Gastrocnemius medialis (tissue), 4 donors: ENCODE measurements at regions not wholly inside any gene's neighbourhood (a gene's known extent, or its start where the extent isn't known, plus 50 kb on each side); places are given as distances from the start of the nearest gene placed in this dataset.

Experiments
- ATAC-seq, 2 donors: fragments of 150-250 bp; one replicate each; pipeline ENCODE4 v1.9.1; 2016
- DNase-seq, 2 donors: peaks; one replicate each; pipeline ENCODE4 v3.0.0-alpha.2; 2019
- H3K27ac ChIP-seq, 4 donors: fragments of 200-600 bp; sonication (generic); 1 replicate in 1 of 4; 2 replicates in 3 of 4; pipeline ENCODE4 v1.5.1; 2016 to 2018; ENCODE audit warnings: mild to moderate bottlenecking in 2 of 4, moderate library complexity in 1 of 4
- H3K27me3 ChIP-seq, 3 donors: fragments of 200-600 bp; sonication (generic) in 2 of 3; 1 replicate in 1 of 3; 2 replicates in 2 of 3; pipeline versions ENCODE4 v1.5.1 to v1.6.0; 2016 to 2019; ENCODE audit warnings: mild to moderate bottlenecking in 1 of 3, moderate library complexity in 1 of 3
- H3K36me3 ChIP-seq, 2 donors: fragments of 200-600 bp; sonication (generic) in 1 of 2; one replicate each; pipeline ENCODE4 v1.5.1; 2017 to 2018
- H3K4me1 ChIP-seq, 2 donors: fragments of 200-600 bp; sonication (generic) in 1 of 2; one replicate each; pipeline ENCODE4 v1.5.1; 2016 to 2017; ENCODE audit warnings: mild to moderate bottlenecking in 2 of 2
- H3K4me3 ChIP-seq, 4 donors: fragments of 200-600 bp; sonication (generic) in 3 of 4; 1 replicate in 1 of 4; 2 replicates in 3 of 4; pipeline ENCODE4 v1.5.1; 2016 to 2019; ENCODE audit warnings: mild to moderate bottlenecking in 2 of 4
- H3K9me3 ChIP-seq, 3 donors: fragments of 200-600 bp; sonication (generic) in 2 of 3; 1 replicate in 1 of 3; 2 replicates in 2 of 3; pipeline ENCODE4 v1.5.1; 2016 to 2019
- POLR2A ChIP-seq, 2 donors: fragments of 450-650 bp; IDR thresholded peaks; one replicate each; pipeline ENCODE4 v1.6.1; 2017; ENCODE audit warnings: antibody characterized with exemption in 2 of 2, mild to moderate bottlenecking in 2 of 2, moderate library complexity in 2 of 2
- in situ Hi-C, 4 donors: fragments of 200-750 bp; cut with MboI; loops; one replicate each; pipeline versions ENCODE4 v1.15.0 to v1.8.0; 2017; ENCODE audit warnings: low sequenced_read_pairs in 4 of 4
- intact Hi-C: fragments of 100-400 bp; cut with DNase I; formaldehyde crosslinking; loops from one replicate; pipeline ENCODE4 v1.15.1; 2023; ENCODE audit warnings: low total_unique reads
- TF ChIP-seq, protein P1 (sequence below), 5 experiments: fragments of 450-650 bp in 3 of 5; fragments of 200-600 bp in 2 of 5; sonication (generic) in 2 of 5; IDR thresholded peaks in 4 of 5; conservative IDR thresholded peaks in 1 of 5; 1 replicate in 4 of 5; 2 replicates in 1 of 5; pipeline ENCODE4 v1.5.1; 2016 to 2019; ENCODE audit warnings: antibody characterized with exemption in 5 of 5, mild to moderate bottlenecking in 3 of 5, moderate library complexity in 3 of 5

DNA sequence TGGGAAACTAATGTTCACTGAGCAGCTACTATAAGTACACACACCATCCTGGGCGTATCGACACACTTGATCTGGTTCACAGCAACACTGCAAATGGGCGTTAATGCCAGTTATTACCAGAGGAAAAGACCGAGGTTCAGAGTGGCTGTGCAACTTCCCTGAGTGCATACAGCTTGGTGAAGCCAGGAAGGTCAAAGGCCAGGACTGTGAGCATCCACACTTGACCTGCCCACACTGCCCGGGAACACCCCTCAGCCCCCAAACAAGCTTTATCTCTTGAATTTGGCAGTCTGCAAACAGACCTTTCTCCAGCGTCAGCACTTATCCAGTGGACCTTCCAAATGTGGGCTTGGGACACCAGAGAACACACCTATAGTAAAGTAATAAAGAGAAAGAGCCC, 312.6 kb downstream of the BCL11B start:
- TF ChIP-seq, protein P1, sequence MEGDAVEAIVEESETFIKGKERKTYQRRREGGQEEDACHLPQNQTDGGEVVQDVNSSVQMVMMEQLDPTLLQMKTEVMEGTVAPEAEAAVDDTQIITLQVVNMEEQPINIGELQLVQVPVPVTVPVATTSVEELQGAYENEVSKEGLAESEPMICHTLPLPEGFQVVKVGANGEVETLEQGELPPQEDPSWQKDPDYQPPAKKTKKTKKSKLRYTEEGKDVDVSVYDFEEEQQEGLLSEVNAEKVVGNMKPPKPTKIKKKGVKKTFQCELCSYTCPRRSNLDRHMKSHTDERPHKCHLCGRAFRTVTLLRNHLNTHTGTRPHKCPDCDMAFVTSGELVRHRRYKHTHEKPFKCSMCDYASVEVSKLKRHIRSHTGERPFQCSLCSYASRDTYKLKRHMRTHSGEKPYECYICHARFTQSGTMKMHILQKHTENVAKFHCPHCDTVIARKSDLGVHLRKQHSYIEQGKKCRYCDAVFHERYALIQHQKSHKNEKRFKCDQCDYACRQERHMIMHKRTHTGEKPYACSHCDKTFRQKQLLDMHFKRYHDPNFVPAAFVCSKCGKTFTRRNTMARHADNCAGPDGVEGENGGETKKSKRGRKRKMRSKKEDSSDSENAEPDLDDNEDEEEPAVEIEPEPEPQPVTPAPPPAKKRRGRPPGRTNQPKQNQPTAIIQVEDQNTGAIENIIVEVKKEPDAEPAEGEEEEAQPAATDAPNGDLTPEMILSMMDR (IDR thresholded peaks at IDR 0.05 in 4 of 5, conservative IDR thresholded peaks at IDR 0.05 in 1 of 5) = no peak
- no peak for TF ChIP-seq POLR2A (IDR thresholded peaks at IDR 0.05)
- Histone ChIP-seq H3K27ac (no peak overlapping the region), H3K4me3 (no peak overlapping the region), H3K36me3 (no peaks in the 10 kb centered on the region), H3K27me3 (no peaks in the 10 kb centered on the region), H3K9me3 (no peaks in the 10 kb centered on the region), H3K4me1 (no peaks in the 10 kb centered on the region)
- DNase-seq (no peak), ATAC-seq (no peak)
- intact Hi-C loops = no loop called here
- in situ Hi-C loops = no loop called here

DNA sequence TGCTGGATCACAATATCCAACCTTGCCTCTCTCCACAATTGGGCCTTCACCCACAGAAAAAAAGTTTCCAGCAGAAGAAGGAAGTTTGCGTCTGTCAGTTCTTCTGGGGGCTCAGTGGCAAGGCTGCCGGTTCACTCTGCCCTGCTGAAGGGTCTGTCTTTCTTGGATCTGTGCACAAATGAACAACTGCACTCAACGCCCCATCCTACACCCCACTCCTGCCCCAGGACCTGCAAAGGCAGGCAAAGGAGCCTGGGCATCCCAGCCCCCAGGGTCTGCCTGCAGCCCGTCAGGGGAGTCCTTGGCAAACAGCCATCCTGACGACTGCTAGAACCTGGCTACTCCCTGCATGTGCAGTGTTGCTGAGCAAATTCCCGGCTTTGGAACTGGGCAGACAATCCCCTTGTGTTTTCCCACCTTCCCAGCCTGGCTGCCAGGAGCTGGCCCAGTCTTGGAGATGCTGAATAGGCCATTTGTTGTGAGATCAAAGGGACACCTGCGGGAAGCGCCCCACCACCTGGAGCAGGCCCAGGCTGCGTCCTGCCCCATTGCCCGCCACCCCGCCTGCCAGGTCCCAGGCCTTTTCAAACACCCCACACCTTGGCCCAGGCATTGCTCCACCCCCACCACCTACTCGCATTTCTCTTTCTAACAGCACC, 311.9 kb downstream of the BCL11B start:
- ATAC-seq = no peak
- in situ Hi-C loops = no loop called here

DNA sequence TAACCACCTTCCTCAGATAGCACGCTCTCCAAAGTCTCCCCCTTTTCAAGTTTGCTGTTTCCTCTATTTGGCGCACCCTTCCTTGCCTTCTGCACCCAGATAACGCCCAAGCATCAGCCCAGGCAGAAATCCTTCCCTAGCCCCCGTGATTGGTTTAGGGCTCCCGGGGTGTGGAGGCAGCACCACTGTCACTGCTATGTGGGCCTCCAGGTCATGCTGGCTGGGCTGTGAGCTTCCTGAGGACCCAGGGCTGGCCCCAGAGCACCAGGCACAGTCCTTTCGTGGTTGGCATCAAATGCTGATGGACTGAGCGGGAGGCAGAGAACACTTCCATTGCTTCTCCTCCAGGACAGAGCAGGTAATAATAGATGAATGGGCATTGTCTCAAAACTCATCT, 311.4 kb downstream of the BCL11B start:
- no peaks in the 10 kb centered on the region for H3K36me3 ChIP-seq
- H3K9me3 ChIP-seq = no peaks in the 10 kb centered on the region
- in situ Hi-C loops = no loop called here
- intact Hi-C loops = no loop called here
- no peaks in the 10 kb centered on the region for H3K4me1 ChIP-seq
- ATAC-seq (no peak), DNase-seq (no peak)
- TF ChIP-seq, protein P1 (IDR thresholded peaks at IDR 0.05 in 4 of 5, conservative IDR thresholded peaks at IDR 0.05 in 1 of 5) = no peak
- TF ChIP-seq POLR2A (IDR thresholded peaks at IDR 0.05) = no peak
- H3K27ac ChIP-seq = no peak overlapping the region
- no peaks in the 10 kb centered on the region for H3K27me3 ChIP-seq
- H3K4me3 ChIP-seq = no peak overlapping the region

More for the DNA sequence above, 311.9 kb downstream of the BCL11B start:
- DNase-seq = no peak
- Histone ChIP-seq H3K27ac (no peak overlapping the region), H3K4me3 (no peak overlapping the region), H3K36me3 (no peaks in the 10 kb centered on the region), H3K27me3 (no peaks in the 10 kb centered on the region), H3K4me1 (no peaks in the 10 kb centered on the region), H3K9me3 (no peaks in the 10 kb centered on the region)
- intact Hi-C loops = no loop called here
- TF ChIP-seq POLR2A (IDR thresholded peaks at IDR 0.05) = no peak
- TF ChIP-seq, protein P1 (IDR thresholded peaks at IDR 0.05 in 4 of 5, conservative IDR thresholded peaks at IDR 0.05 in 1 of 5) = no peak

DNA sequence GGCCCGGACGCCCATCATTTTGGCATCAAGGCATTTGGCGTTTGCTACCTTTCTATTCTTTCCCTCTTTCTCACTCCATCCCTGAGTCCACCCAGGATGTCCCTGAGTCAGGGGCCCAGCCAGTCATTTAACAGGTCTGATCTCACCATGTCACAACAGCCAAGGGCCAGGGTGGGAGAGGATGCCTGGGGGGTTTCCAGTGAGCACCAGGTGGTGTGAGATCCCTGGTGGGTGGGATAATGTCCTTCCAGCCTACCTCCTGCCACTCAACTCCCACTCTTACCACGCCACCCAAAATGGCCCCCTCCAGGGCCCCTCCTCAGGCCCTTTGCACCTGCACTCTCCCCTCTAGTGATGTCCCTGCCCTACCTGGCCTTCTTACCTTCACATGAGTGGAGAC, 310.8 kb downstream of the BCL11B start:
- ATAC-seq = no peak
- no peak for TF ChIP-seq POLR2A (IDR thresholded peaks at IDR 0.05)
- TF ChIP-seq, protein P1 (IDR thresholded peaks at IDR 0.05 in 4 of 5, conservative IDR thresholded peaks at IDR 0.05 in 1 of 5) = no peak
- in situ Hi-C loops (no loop called here), intact Hi-C loops (no loop called here)
- Histone ChIP-seq H3K36me3 (no peaks in the 10 kb centered on the region), H3K4me3 (no peak overlapping the region), H3K9me3 (no peaks in the 10 kb centered on the region), H3K27ac (no peak overlapping the region), H3K27me3 (no peaks in the 10 kb centered on the region), H3K4me1 (no peaks in the 10 kb centered on the region)
- no peak for DNase-seq

DNA sequence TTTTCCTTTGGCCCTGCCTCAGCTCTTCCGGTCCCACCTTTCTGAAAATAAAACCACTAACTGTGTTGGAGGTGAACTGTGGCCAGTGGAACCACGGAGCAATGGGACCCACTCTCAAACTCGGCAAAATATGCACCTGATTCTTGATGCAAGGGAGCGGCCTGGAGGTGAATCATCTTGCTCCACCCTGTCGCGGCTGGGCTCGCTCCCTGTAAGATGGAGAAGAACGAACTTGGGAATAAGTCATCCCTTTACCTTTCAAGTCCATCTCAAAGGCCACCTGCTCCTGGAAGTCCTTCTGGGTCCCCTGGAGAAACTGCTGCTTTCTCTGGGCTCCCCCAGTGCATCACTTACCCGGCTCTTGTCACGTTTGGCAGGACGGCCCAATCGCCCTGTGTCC, 309.9 kb downstream of the BCL11B start:
- no peaks in the 10 kb centered on the region for H3K9me3 ChIP-seq
- ATAC-seq (no peak), DNase-seq (no peak)
- H3K4me3 ChIP-seq = no peak overlapping the region
- H3K27ac ChIP-seq = no peak overlapping the region
- in situ Hi-C loops (no loop called here), intact Hi-C loops (no loop called here)
- H3K27me3 ChIP-seq = no peaks in the 10 kb centered on the region
- H3K36me3 ChIP-seq = no peaks in the 10 kb centered on the region
- TF ChIP-seq POLR2A (IDR thresholded peaks at IDR 0.05) = no peak
- TF ChIP-seq, protein P1 (IDR thresholded peaks at IDR 0.05 in 4 of 5, conservative IDR thresholded peaks at IDR 0.05 in 1 of 5) = no peak
- no peaks in the 10 kb centered on the region for H3K4me1 ChIP-seq
